IMR-90 (cell line): ENCODE measurements at regions not wholly inside any gene's neighbourhood (a gene's known extent, or its start where the extent isn't known, plus 50 kb on each side); places are given as distances from the start of the nearest gene placed in this dataset.

ENCODE experiments used
- ATAC-seq: fragments of 200-7000 bp; cut with Tn5 transposase; 2 replicates; pipeline ENCODE4 v1.9.1; 2020; ENCODE audit warnings: low read depth, mild to moderate bottlenecking, moderate library complexity
- BruUV-seq: library from RNA; stranded (reverse); fragments of 400-500 nt; replicated peaks from 2 replicates; lab custom pipeline; 2021; lab: Mats Ljungman, UMichigan
- CTCF ChIA-PET: fragments of 300-600 bp; formaldehyde crosslinking; extraction: SDS; loops from one replicate; lab custom pipeline; 2021; ENCODE audit warnings: antibody characterized with exemption; lab: Yijun Ruan, JAX
- POLR2A ChIA-PET: fragments of 300-600 bp; sonication (Branson Sonifier 250); formaldehyde crosslinking; loops from one replicate; lab custom pipeline; 2022; ENCODE audit warnings: antibody characterized with exemption; ENCODE audit not compliant: unreplicated experiment; lab: Charles Lee
- DNase-seq: peaks from one replicate; pipeline ENCODE4 v3.0.0; 2013
- H2AFZ ChIP-seq: replicated peaks from 2 replicates; pipeline ENCODE3; 2013; ENCODE audit warnings: low read length, mild to moderate bottlenecking; ENCODE audit not compliant: poor library complexity
- H2AK5ac ChIP-seq: 2 replicates; pipeline ENCODE4 v1.6.1; 2013; ENCODE audit warnings: low read depth, low read length, inconsistent platforms
- H2AK9ac ChIP-seq: replicated peaks from 2 replicates; pipeline ENCODE3; 2013; ENCODE audit warnings: mild to moderate bottlenecking, low read depth, low read length, moderate library complexity; ENCODE audit not compliant: poor library complexity
- H2BK120ac ChIP-seq: 2 replicates; pipeline ENCODE4 v1.6.1; 2013; ENCODE audit warnings: low read depth, low read length, inconsistent platforms
- H2BK15ac ChIP-seq: 3 replicates; pipeline ENCODE4 v1.6.1; 2013; ENCODE audit warnings: low read depth, low read length, inconsistent platforms
- H2BK20ac ChIP-seq: 2 replicates; pipeline ENCODE4 v1.6.1; 2013; ENCODE audit warnings: low read depth, mild to moderate bottlenecking, inconsistent platforms, low read length, moderate library complexity
- H2BK5ac ChIP-seq: 2 replicates; pipeline ENCODE4 v1.6.1; 2013; ENCODE audit warnings: mild to moderate bottlenecking, low read depth, low read length, inconsistent platforms; ENCODE audit not compliant: poor library complexity, severe bottlenecking
- H3K14ac ChIP-seq: replicated peaks from 2 replicates; pipeline ENCODE4 v1.6.1; 2013; ENCODE audit warnings: low read depth, low read length, inconsistent platforms
- H3K18ac ChIP-seq: 2 replicates; pipeline ENCODE4 v1.6.1; 2013; ENCODE audit warnings: low read depth, low read length, control low read depth
- H3K23ac ChIP-seq: 2 replicates; pipeline ENCODE4 v1.6.1; 2013; ENCODE audit warnings: low read depth, low read length, inconsistent platforms
- H3K27ac ChIP-seq: 2 replicates; pipeline ENCODE4 v1.5.1; 2013; ENCODE audit warnings: mild to moderate bottlenecking, control low read depth, low read length; ENCODE audit not compliant: insufficient read depth
- H3K27me3 ChIP-seq: 2 replicates; pipeline ENCODE4 v1.6.1; 2013; ENCODE audit warnings: low read length; ENCODE audit not compliant: control insufficient read depth, insufficient read depth
- H3K36me3 ChIP-seq: 2 replicates; pipeline ENCODE4 v1.6.1; 2013; ENCODE audit warnings: low read length, mixed read lengths; ENCODE audit not compliant: control insufficient read depth, insufficient read depth
- H3K4ac ChIP-seq: 2 replicates; pipeline ENCODE4 v1.6.1; 2013; ENCODE audit warnings: low read depth, low read length, inconsistent platforms
- H3K4me1 ChIP-seq: 2 replicates; pipeline ENCODE4 v1.6.1; 2013; ENCODE audit warnings: low read length, mixed read lengths; ENCODE audit not compliant: control insufficient read depth, insufficient read depth
- H3K4me2 ChIP-seq: 2 replicates; pipeline ENCODE4 v1.6.1; 2013; ENCODE audit warnings: low read depth, mild to moderate bottlenecking, control low read depth, low read length, moderate library complexity
- H3K4me3 ChIP-seq: 2 replicates; pipeline ENCODE4 v1.5.1; 2013; ENCODE audit warnings: low read depth, mild to moderate bottlenecking, control low read depth, low read length, moderate library complexity; ENCODE audit not compliant: insufficient read depth
- H3K56ac ChIP-seq: 2 replicates; pipeline ENCODE4 v1.6.1; 2013; ENCODE audit warnings: low read length, inconsistent platforms; ENCODE audit not compliant: insufficient read depth; ENCODE audit errors: extremely low read depth
- H3K79me1 ChIP-seq, 2 experiments: 2 replicates each; pipeline ENCODE4 v1.6.1; 2013; ENCODE audit warnings: low read length in 2 of 2, inconsistent platforms in 1 of 2, low read depth in 1 of 2
- H3K9ac ChIP-seq: 2 replicates; pipeline ENCODE4 v1.6.1; 2013; ENCODE audit warnings: low read depth, low read length, control low read depth
- H3K9me1 ChIP-seq: 2 replicates; pipeline ENCODE4 v1.6.1; 2013; ENCODE audit warnings: low read length, inconsistent platforms; ENCODE audit not compliant: insufficient read depth
- H3K9me3 ChIP-seq: 2 replicates; pipeline ENCODE4 v1.6.1; 2013; ENCODE audit warnings: low read length; ENCODE audit not compliant: control insufficient read depth, insufficient read depth
- H4K20me1 ChIP-seq: 2 replicates; pipeline ENCODE4 v1.6.1; 2013; ENCODE audit warnings: low read length, inconsistent platforms; ENCODE audit not compliant: insufficient read depth
- H4K5ac ChIP-seq: 2 replicates; pipeline ENCODE4 v1.6.1; 2013; ENCODE audit warnings: mild to moderate bottlenecking, low read depth, low read length, control low read depth
- H4K8ac ChIP-seq, 2 experiments: 2 replicates each; pipeline ENCODE4 v1.6.1; 2013; ENCODE audit warnings: low read depth in 2 of 2, low read length in 2 of 2, control low read depth in 1 of 2, inconsistent platforms in 1 of 2
- H4K91ac ChIP-seq: 2 replicates; pipeline ENCODE4 v1.6.1; 2013; ENCODE audit warnings: low read depth, low read length, inconsistent platforms; ENCODE audit not compliant: insufficient read depth
- BHLHE40 ChIP-seq: fragments of 150-350 bp; IDR thresholded peaks from 2 replicates; pipeline ENCODE4 v1.6.1; 2016; ENCODE audit warnings: mild to moderate bottlenecking, low read depth, low read length
- CEBPB ChIP-seq: IDR thresholded peaks from 2 replicates; pipeline ENCODE4 v1.6.1; 2012; ENCODE audit warnings: low read depth, low read length, improper control_type of control experiment
- CHD1 ChIP-seq: IDR thresholded peaks from 2 replicates; pipeline ENCODE4 v1.6.1; 2012; ENCODE audit warnings: low read depth, low read length, improper control_type of control experiment
- FOS ChIP-seq: fragments of 150-350 bp; IDR thresholded peaks from 2 replicates; pipeline ENCODE4 v1.6.1; 2016; ENCODE audit warnings: low read depth, low read length
- MAFK ChIP-seq: IDR thresholded peaks from 2 replicates; pipeline ENCODE4 v1.6.1; 2012; ENCODE audit warnings: low read depth, low read length, improper control_type of control experiment
- MAZ ChIP-seq: IDR thresholded peaks from 2 replicates; pipeline ENCODE4 v1.6.1; 2012; ENCODE audit warnings: low read depth, mild to moderate bottlenecking, low read length, improper control_type of control experiment, moderate library complexity, borderline replicate concordance
- MXI1 ChIP-seq: IDR thresholded peaks from 2 replicates; pipeline ENCODE4 v1.6.1; 2012; ENCODE audit warnings: low read depth, mild to moderate bottlenecking, low read length, moderate library complexity, borderline replicate concordance
- NFE2L2 ChIP-seq: fragments of 150-350 bp; IDR thresholded peaks from 2 replicates; pipeline ENCODE4 v1.6.1; 2016; ENCODE audit warnings: low read depth, mild to moderate bottlenecking, low read length
- POLR2A ChIP-seq: IDR thresholded peaks from 2 replicates; pipeline ENCODE4 v1.6.1; 2012; ENCODE audit warnings: mild to moderate bottlenecking, low read depth, low read length
- RAD21 ChIP-seq: IDR thresholded peaks from 2 replicates; pipeline ENCODE4 v1.6.1; 2012; ENCODE audit warnings: low read length, improper control_type of control experiment
- RCOR1 ChIP-seq: IDR thresholded peaks from 2 replicates; pipeline ENCODE4 v1.6.1; 2012; ENCODE audit warnings: mild to moderate bottlenecking, low read length, improper control_type of control experiment; ENCODE audit not compliant: insufficient replicate concordance
- RFX5 ChIP-seq: IDR thresholded peaks from 2 replicates; pipeline ENCODE4 v1.8.0; 2012; ENCODE audit warnings: low read depth, mild to moderate bottlenecking, low read length, moderate library complexity
- SMC3 ChIP-seq: fragments of 150-350 bp; IDR thresholded peaks from 2 replicates; pipeline ENCODE4 v1.6.1; 2016; ENCODE audit warnings: low read depth, mild to moderate bottlenecking, antibody characterized with exemption, low read length, moderate library complexity
- WGBS, 2 experiments: methylation state at CpG; one replicate each; pipeline versions ENCODE4 v1.1.5 to v1.1.7; 2013; ENCODE audit warnings: missing lambda C conversion rate in 2 of 2; ENCODE audit not compliant: insufficient read length in 1 of 2; ENCODE audit errors: extremely low coverage in 2 of 2; 5-methylcytosine and 5-hydroxymethylcytosine counted together
- dilution Hi-C: fragments of 300-500 bp; cut with HindIII; formaldehyde crosslinking; loops from one replicate; pipeline ENCODE4 v1.14.3; 2018; ENCODE audit warnings: low sequenced_read_pairs; ENCODE audit not compliant: unreplicated experiment
- in situ Hi-C: fragments of 300-500 bp; cut with MboI; formaldehyde crosslinking; loops from 3 replicates; pipeline ENCODE4 v1.14.3; 2019; ENCODE audit warnings: low sequenced_read_pairs, inconsistent platforms, mixed read lengths
- intact Hi-C: fragments of 100-400 bp; cut with micrococcal nuclease; formaldehyde crosslinking; loops from 2 replicates; pipeline ENCODE4 v1.10.0; 2022
- TF ChIP-seq, protein P1 (sequence below): conservative IDR thresholded peaks from 2 replicates; pipeline ENCODE4 v1.5.1; 2012; ENCODE audit warnings: mild to moderate bottlenecking, low read depth, low read length, improper control_type of control experiment
- TF ChIP-seq, protein P2 (sequence below): fragments of 150-350 bp; IDR thresholded peaks from 2 replicates; pipeline ENCODE4 v1.6.1; 2016; ENCODE audit warnings: low read depth, mild to moderate bottlenecking, low read length, moderate library complexity, borderline replicate concordance
- TF ChIP-seq, protein P3 (sequence below): fragments of 150-350 bp; IDR thresholded peaks from 2 replicates; pipeline ENCODE4 v1.6.1; 2017; ENCODE audit warnings: mild to moderate bottlenecking, antibody characterized with exemption, low read length, low read depth

DNA sequence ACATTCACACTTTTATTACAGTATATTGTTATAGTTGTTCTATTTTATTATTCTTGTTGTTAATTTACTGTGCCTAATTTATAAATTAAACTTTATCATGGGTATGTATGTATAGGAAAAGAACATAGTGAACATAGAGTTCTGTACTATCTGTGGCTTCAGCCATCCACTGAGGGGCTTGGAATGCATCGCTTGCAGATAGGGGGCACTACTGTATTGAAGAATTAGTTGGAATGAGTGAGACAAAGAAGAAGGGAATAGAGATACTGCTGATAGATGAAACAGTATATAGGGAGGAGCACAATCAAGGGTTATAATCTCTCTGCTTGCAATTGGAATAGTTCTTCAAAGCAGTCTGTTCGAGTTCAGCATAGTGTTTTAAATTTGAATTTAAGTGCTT, 432.2 kb downstream of the RAB38 start:
- Histone ChIP-seq H3K4ac (no peak overlapping the region), H3K4me3 (no peak overlapping the region), H3K23ac (no peak overlapping the region), H3K36me3 (no peaks in the 10 kb centered on the region), H3K9ac (no peak overlapping the region), H2AFZ (no peak overlapping the region), H2AK5ac (no peak overlapping the region), H3K9me1 (no peaks in the 10 kb centered on the region), H3K56ac (no peak overlapping the region), H3K27me3 (no peaks in the 10 kb centered on the region), H3K27ac (no peak overlapping the region), H2BK5ac (no peak overlapping the region), H4K20me1 (no peaks in the 10 kb centered on the region), H4K91ac (no peak overlapping the region), H3K79me1 (no peaks in the 10 kb centered on the region), H3K18ac (no peak overlapping the region), H2BK20ac (no peak overlapping the region), H3K4me1 (no peaks in the 10 kb centered on the region), H2BK120ac (no peak overlapping the region), H2AK9ac (no peak overlapping the region), H4K8ac (no peak overlapping the region), H2BK15ac (no peak overlapping the region), H3K4me2 (no peak overlapping the region), H3K14ac (no peak overlapping the region), H4K5ac (no peak overlapping the region), H3K9me3 (no peaks in the 10 kb centered on the region)
- dilution Hi-C loops (no loop called here), intact Hi-C loops (loop anchor here (5.0 kb wide), 1 partner anchor 1144 kb away; no protein-coding TSS in a partner anchor), in situ Hi-C loops (no loop called here)
- TF ChIP-seq RAD21 (no peak), RFX5 (no peak), POLR2A (no peak), SMC3 (no peak), MAZ (no peak), MAFK (no peak), MXI1 (no peak), BHLHE40 (no peak), FOS (no peak), NFE2L2 (no peak), CHD1 (no peak), RCOR1 (no peak), CEBPB (no peak)
- TF ChIP-seq, protein P1, sequence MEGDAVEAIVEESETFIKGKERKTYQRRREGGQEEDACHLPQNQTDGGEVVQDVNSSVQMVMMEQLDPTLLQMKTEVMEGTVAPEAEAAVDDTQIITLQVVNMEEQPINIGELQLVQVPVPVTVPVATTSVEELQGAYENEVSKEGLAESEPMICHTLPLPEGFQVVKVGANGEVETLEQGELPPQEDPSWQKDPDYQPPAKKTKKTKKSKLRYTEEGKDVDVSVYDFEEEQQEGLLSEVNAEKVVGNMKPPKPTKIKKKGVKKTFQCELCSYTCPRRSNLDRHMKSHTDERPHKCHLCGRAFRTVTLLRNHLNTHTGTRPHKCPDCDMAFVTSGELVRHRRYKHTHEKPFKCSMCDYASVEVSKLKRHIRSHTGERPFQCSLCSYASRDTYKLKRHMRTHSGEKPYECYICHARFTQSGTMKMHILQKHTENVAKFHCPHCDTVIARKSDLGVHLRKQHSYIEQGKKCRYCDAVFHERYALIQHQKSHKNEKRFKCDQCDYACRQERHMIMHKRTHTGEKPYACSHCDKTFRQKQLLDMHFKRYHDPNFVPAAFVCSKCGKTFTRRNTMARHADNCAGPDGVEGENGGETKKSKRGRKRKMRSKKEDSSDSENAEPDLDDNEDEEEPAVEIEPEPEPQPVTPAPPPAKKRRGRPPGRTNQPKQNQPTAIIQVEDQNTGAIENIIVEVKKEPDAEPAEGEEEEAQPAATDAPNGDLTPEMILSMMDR = no peak
- TF ChIP-seq, protein P2, sequence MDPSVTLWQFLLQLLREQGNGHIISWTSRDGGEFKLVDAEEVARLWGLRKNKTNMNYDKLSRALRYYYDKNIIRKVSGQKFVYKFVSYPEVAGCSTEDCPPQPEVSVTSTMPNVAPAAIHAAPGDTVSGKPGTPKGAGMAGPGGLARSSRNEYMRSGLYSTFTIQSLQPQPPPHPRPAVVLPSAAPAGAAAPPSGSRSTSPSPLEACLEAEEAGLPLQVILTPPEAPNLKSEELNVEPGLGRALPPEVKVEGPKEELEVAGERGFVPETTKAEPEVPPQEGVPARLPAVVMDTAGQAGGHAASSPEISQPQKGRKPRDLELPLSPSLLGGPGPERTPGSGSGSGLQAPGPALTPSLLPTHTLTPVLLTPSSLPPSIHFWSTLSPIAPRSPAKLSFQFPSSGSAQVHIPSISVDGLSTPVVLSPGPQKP = no peak
- TF ChIP-seq, protein P3, sequence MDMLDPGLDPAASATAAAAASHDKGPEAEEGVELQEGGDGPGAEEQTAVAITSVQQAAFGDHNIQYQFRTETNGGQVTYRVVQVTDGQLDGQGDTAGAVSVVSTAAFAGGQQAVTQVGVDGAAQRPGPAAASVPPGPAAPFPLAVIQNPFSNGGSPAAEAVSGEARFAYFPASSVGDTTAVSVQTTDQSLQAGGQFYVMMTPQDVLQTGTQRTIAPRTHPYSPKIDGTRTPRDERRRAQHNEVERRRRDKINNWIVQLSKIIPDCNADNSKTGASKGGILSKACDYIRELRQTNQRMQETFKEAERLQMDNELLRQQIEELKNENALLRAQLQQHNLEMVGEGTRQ = no peak
- no peak for ATAC-seq
- ChIA-PET CTCF (no interaction called here), POLR2A (no interaction called here)
- no TSS peak for BruUV-seq
- no peak for DNase-seq
- WGBS, 2 experiments = no CpG with 5 or more reads among the region's 2 CpGs
